HTR-8/SVneo (cell line): ENCODE measurements at regions not wholly inside any gene's neighbourhood (a gene's known extent, or its start where the extent isn't known, plus 50 kb on each side); places are given as distances from the start of the nearest gene placed in this dataset.
"Not testable (repeated sequence)": the region's sequence is repeated elsewhere in the genome, so short reads cannot be mapped to it uniquely, and the experiment has no call there.

Experiments used
- DNase-seq: peaks from one replicate; pipeline ENCODE4 v3.0.0; 2011; ENCODE audit warnings: low spot score, mixed read lengths; ENCODE audit not compliant: insufficient read length
- FAIRE-seq: peaks from 2 replicates; lab custom pipeline; 2011; peaks lifted over from hg19 to GRCh38; lab: Jason Lieb, UNC

- FAIRE-seq = no peak
- no peak for DNase-seq
Measured at GRCh38 chr6:51120016-51120415, 301.3 kb downstream of the TFAP2B start.

GRCh38 chr6:51121380-51121976, 302.8 kb downstream of the TFAP2B start:
- DNase-seq, FAIRE-seq: not testable (repeated sequence)

- FAIRE-seq = no peak
- no peak for DNase-seq
Measured at GRCh38 chr6:51129043-51129442, 310.4 kb downstream of the TFAP2B start.

- FAIRE-seq (no peak), DNase-seq (no peak)
Measured at GRCh38 chr6:51137777-51138176, 319.1 kb downstream of the TFAP2B start.

- no peak for DNase-seq
- FAIRE-seq = no peak
Measured at GRCh38 chr6:51139950-51140385, 321.3 kb downstream of the TFAP2B start.

GRCh38 chr6:51141080-51141479, 322.4 kb downstream of the TFAP2B start:
- FAIRE-seq (no peak), DNase-seq (no peak)

- DNase-seq (no peak), FAIRE-seq (no peak)
Measured at GRCh38 chr6:51147756-51148155, 329.1 kb downstream of the TFAP2B start.

DNA sequence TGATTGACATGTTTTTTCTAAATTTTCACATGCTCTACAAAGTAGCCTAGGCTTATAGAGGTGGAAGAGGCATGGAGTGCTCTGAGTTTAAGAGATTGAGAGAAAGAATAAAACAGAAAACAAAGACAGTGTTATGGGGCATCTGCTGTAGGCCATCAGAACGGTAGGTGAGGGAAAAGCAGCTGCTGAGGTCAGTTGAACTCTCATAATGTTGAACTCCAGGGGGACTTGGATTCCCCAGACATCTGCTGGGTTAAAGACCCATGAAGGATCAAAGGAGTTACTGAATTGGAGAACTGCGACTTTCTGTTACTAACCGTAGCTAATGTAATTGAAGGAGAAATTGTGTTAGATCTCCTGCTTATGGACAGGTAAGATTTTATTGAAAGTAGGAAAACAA, 333.9 kb downstream of the TFAP2B start:
- DNase-seq (no peak), FAIRE-seq (no peak)

- FAIRE-seq (no peak), DNase-seq (no peak)
Measured at GRCh38 chr6:51153109-51153508, 334.4 kb downstream of the TFAP2B start.

- DNase-seq, FAIRE-seq: not testable (repeated sequence)
Measured at GRCh38 chr6:51154925-51155324, 336.3 kb downstream of the TFAP2B start.

- not testable (repeated sequence) for DNase-seq, FAIRE-seq
Measured at GRCh38 chr6:51159260-51159659, 340.6 kb downstream of the TFAP2B start.

DNA sequence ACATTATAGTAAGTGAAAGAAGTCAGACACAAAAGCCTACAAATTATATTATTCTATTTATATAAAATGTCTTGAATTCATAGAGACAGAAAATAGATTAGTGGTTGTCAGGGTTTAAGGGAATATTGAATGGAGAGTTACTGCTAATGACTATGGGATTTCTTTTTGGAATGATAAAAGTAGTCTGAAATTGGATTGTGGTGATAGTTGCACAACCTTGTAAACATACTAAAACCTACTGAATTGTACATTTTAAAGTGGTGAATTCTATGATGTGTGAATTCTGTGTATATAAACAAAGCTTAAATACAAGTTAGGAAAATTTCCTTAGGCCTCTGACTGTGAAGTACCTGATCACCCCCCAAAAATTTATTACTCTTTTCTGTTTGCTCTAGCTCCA, 343.1 kb downstream of the TFAP2B start:
- DNase-seq = no peak
- FAIRE-seq = no peak

DNA sequence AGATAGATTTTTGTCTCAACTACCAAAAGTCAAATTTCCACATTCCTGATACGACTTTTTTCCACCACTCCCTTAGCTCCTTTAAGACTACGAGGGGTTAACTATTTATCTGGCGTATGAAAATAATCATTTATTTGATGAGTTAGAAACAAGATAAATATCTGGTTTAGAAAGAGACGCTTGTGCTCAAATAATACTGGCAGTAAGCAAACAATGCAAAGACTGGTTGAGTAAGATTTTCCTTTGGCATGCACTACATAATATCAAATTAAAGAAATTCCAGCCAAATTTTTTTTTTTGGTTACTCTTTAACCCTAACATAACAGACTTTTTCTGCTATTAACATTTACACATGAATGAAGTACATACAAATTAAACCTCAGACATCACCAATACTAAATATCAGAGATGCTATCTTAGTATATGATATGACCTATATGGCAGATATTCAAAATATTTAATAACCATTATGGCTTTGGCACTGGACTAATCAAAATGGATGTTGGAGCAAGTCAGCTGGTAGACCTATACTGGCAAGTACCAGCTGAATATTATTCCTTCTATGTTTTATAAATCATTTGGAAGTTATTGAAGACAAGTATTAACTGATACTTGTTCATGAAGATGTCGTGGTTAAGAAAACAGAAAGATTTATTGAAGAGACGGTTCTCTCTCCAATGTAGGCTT, 345.3 kb downstream of the TFAP2B start:
- FAIRE-seq = no peak

DNA sequence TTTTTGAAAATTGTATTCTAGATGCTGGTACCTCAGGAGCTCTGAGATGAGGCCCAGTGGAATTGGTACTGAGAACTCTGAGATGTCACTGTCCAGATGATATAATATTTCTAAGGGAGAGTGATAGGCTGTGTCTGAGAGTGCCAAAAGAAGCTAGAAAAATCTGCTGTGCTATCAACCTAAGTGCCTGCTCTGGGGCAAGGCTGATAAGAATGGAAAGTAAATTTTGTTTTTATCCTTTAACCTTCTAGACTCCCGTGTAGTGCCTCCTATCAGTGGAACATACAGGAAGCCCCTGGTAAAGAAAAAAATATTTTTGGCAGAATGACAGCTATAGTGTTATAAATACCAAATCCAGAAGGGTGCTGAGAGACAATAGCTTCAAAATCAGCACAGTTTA, 348.2 kb downstream of the TFAP2B start:
- DNase-seq (no peak), FAIRE-seq (no peak)

More for the DNA sequence above, 345.3 kb downstream of the TFAP2B start:
- DNase-seq = no peak

GRCh38 chr6:51167468-51167867, 348.8 kb downstream of the TFAP2B start:
- no peak for FAIRE-seq

GRCh38 chr6:51182827-51183226, 364.2 kb downstream of the TFAP2B start:
- FAIRE-seq (no peak), DNase-seq (no peak)

More at GRCh38 chr6:51167468-51167867, 348.8 kb downstream of the TFAP2B start:
- DNase-seq = no peak

- DNase-seq = no peak
- no peak for FAIRE-seq
Measured at GRCh38 chr6:51184046-51184445, 365.4 kb downstream of the TFAP2B start.

DNA sequence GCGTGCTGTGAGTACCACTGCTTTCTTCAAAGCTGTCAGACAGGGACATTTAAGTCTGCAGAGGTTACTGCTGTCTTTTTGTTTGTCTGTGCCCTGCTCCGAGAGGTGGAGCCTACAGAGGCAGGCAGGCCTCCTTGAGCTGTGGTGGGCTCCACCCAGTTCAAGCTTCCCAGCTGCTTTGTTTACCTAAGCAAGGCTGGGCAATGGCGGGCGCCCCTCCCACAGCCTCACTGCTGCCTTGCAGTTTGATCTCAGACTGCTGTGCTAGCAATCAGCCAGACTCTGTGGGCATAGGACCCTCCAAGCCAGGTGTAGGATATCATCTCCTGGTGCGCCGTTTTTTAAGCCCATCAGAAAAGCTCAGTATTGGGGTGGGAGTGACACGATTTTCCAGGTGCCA, 374.5 kb downstream of the TFAP2B start:
- not testable (repeated sequence) for FAIRE-seq

GRCh38 chr6:51199105-51199552, 380.5 kb downstream of the TFAP2B start:
- FAIRE-seq (no peak), DNase-seq (no peak)

More for the DNA sequence above, 374.5 kb downstream of the TFAP2B start:
- DNase-seq = not testable (repeated sequence)

- FAIRE-seq = no peak
- no peak for DNase-seq
Measured at GRCh38 chr6:51199733-51200260, 381.1 kb downstream of the TFAP2B start.

DNA sequence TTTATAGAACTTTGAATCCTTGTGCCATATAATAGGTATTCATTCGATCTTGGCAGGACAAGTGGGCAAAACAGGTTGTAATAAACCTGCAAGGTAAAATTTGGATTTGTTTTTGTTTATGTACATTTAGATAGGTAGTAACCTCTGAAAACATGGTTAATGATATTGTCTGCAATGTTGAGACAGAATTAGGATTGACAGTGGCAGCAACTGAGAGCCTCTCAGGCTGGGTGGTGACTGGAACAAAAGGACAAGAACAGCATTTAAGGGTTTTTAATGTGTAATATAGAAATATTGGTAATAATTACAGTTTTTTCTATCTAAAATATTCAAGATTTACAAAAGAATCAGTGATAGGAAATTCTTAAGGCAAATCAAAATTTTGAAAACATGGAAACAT, 382.0 kb downstream of the TFAP2B start:
- FAIRE-seq = no peak
- no peak for DNase-seq
